WTC11 (cell line): ENCODE measurements at regions not wholly inside any gene's neighbourhood (a gene's known extent, or its start where the extent isn't known, plus 50 kb on each side); places are given as distances from the start of the nearest gene placed in this dataset.

Experiments
- ATAC-seq: fragments of 200-7000 bp; cut with Tn5 transposase; 2 replicates; pipeline ENCODE4 v1.10.0; 2021; ENCODE audit warnings: mild to moderate bottlenecking, moderate library complexity
- CTCF ChIA-PET: fragments of 300-600 bp; sonication (Branson Sonifier 250); formaldehyde crosslinking; loops from one replicate; lab custom pipeline; 2021; ENCODE audit warnings: antibody characterized with exemption; lab: Charles Lee
- POLR2A ChIA-PET: fragments of 350-600 bp; sonication (Branson Sonifier 250); formaldehyde crosslinking; loops from one replicate; lab custom pipeline; 2021; ENCODE audit warnings: antibody characterized with exemption; lab: Charles Lee
- DNase-seq: peaks from one replicate; pipeline ENCODE4 v3.0.0; 2021; ENCODE audit warnings: low spot score
- H3K27ac Mint-ChIP-seq: 2 replicates; pipeline ENCODE4 v1.8.0; 2021; ENCODE audit warnings: mixed read lengths
- H3K27me3 Mint-ChIP-seq: 2 replicates; pipeline ENCODE4 v1.8.0; 2021; ENCODE audit warnings: low read depth, mild to moderate bottlenecking, moderate library complexity, mixed read lengths
- H3K36me3 Mint-ChIP-seq: 2 replicates; pipeline ENCODE4 v1.8.0; 2021; ENCODE audit warnings: mixed read lengths
- H3K4me1 Mint-ChIP-seq: 2 replicates; pipeline ENCODE4 v1.8.0; 2022; ENCODE audit warnings: mixed read lengths
- H3K4me3 Mint-ChIP-seq: 2 replicates; pipeline ENCODE4 v1.8.0; 2021; ENCODE audit warnings: mild to moderate bottlenecking, moderate library complexity, mixed read lengths
- H3K9me3 Mint-ChIP-seq: 2 replicates; pipeline ENCODE4 v1.8.0; 2021; ENCODE audit warnings: mixed read lengths
- ATF3 ChIP-seq: sonication (generic); formaldehyde crosslinking; conservative IDR thresholded peaks from 2 replicates; pipeline ENCODE4 v1.8.1; 2022; ENCODE audit warnings: mild to moderate bottlenecking, missing genetic modification reagents
- CREM ChIP-seq: sonication (generic); formaldehyde crosslinking; IDR thresholded peaks from 2 replicates; pipeline ENCODE4 v1.8.1; 2022; ENCODE audit warnings: mild to moderate bottlenecking, missing genetic modification reagents, moderate library complexity
- E2F5 ChIP-seq: sonication (generic); formaldehyde crosslinking; IDR thresholded peaks from 2 replicates; pipeline ENCODE4 v1.8.1; 2022; ENCODE audit warnings: mild to moderate bottlenecking, moderate library complexity, missing genetic modification reagents
- FOXJ3 ChIP-seq: sonication (generic); formaldehyde crosslinking; IDR thresholded peaks from 2 replicates; pipeline ENCODE4 v1.9.0; 2021; ENCODE audit warnings: missing genetic modification reagents, mild to moderate bottlenecking, borderline replicate concordance
- HMGA2 ChIP-seq: fragments of 250-450 bp; sonication (Bioruptor Pico); IDR thresholded peaks from 2 replicates; pipeline ENCODE4 v1.4.0; 2021; ENCODE audit warnings: mild to moderate bottlenecking, moderate library complexity
- JAZF1 ChIP-seq: fragments of 250-450 bp; sonication (Bioruptor Pico); IDR thresholded peaks from 2 replicates; pipeline ENCODE4 v1.9.0; 2021; ENCODE audit warnings: moderate library complexity, mild to moderate bottlenecking, inconsistent platforms
- MLX ChIP-seq: sonication (generic); formaldehyde crosslinking; IDR thresholded peaks from 2 replicates; pipeline ENCODE4 v1.8.1; 2023; ENCODE audit warnings: mild to moderate bottlenecking, missing genetic modification reagents, moderate library complexity
- NFATC4 ChIP-seq: fragments of 250-450 bp; sonication (Bioruptor Pico); IDR thresholded peaks from 2 replicates; pipeline ENCODE4 v1.9.0; 2021; ENCODE audit warnings: mild to moderate bottlenecking
- SMAD3 ChIP-seq: sonication (generic); formaldehyde crosslinking; IDR thresholded peaks from 2 replicates; pipeline ENCODE4 v1.8.0; 2022; ENCODE audit warnings: missing genetic modification reagents, mild to moderate bottlenecking, borderline replicate concordance
- TCF7 ChIP-seq: sonication (generic); formaldehyde crosslinking; IDR thresholded peaks from 2 replicates; pipeline ENCODE4 v1.8.0; 2022; ENCODE audit warnings: mild to moderate bottlenecking, low read depth, missing genetic modification reagents, moderate library complexity
- TEAD1 ChIP-seq: sonication (generic); formaldehyde crosslinking; IDR thresholded peaks from 2 replicates; pipeline ENCODE4 v1.8.0; 2022; ENCODE audit warnings: mild to moderate bottlenecking, missing genetic modification reagents
- ZMAT4 ChIP-seq: fragments of 250-450 bp; sonication (Bioruptor Pico); IDR thresholded peaks from 2 replicates; pipeline ENCODE4 v1.9.0; 2021; ENCODE audit warnings: mild to moderate bottlenecking
- ZNF263 ChIP-seq: sonication (generic); formaldehyde crosslinking; IDR thresholded peaks from 2 replicates; pipeline ENCODE4 v1.8.1; 2022; ENCODE audit warnings: low read depth, mild to moderate bottlenecking, moderate library complexity, missing genetic modification reagents
- ZNF396 ChIP-seq: fragments of 250-450 bp; sonication (Bioruptor Pico); IDR thresholded peaks from 2 replicates; pipeline ENCODE4 v1.8.0; 2021; ENCODE audit warnings: mild to moderate bottlenecking, moderate library complexity, borderline replicate concordance
- ZNF423 ChIP-seq: fragments of 250-450 bp; sonication (Bioruptor Pico); IDR thresholded peaks from 2 replicates; pipeline ENCODE4 v2.1.2; 2022; ENCODE audit warnings: mild to moderate bottlenecking, moderate library complexity
- ZNF532 ChIP-seq: fragments of 250-450 bp; sonication (Bioruptor Pico); IDR thresholded peaks from 2 replicates; pipeline ENCODE4 v1.9.0; 2021; ENCODE audit warnings: mild to moderate bottlenecking, borderline replicate concordance
- TF ChIP-seq, protein P1 (sequence below): sonication (generic); formaldehyde crosslinking; IDR thresholded peaks from 2 replicates; pipeline ENCODE4 v1.8.0; 2022; ENCODE audit warnings: mild to moderate bottlenecking, missing genetic modification reagents
- TF ChIP-seq, protein P2 (sequence below): sonication (generic); formaldehyde crosslinking; IDR thresholded peaks from 2 replicates; pipeline ENCODE4 v1.8.1; 2023; ENCODE audit warnings: mild to moderate bottlenecking, missing genetic modification reagents
- TF ChIP-seq, protein P3 (sequence below): sonication (generic); formaldehyde crosslinking; IDR thresholded peaks from 2 replicates; pipeline ENCODE4 v1.8.0; 2022; ENCODE audit warnings: mild to moderate bottlenecking, missing genetic modification reagents

DNA sequence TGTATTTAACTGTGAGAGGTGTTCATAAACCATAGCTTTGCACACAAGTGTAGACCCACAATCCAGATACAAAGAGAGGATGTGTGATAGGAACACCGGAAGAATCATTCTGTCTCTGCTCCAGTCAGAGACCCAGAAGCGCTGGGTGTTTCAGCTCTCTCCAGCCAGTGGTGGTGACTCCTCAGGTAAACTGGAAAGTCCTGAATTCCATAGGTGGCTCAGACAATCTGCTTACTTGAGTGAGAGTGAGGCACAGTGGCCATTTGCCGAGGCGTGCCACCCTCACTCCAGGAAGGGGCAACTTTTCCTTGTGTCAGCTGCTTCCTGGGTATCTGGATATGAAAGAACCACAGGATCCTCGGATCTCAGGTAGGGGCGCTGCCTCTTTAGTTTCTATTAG, 171.5 kb downstream of the KCNS3 start (continued):
- TF ChIP-seq ZNF532: no peak
- TF ChIP-seq, protein P1, sequence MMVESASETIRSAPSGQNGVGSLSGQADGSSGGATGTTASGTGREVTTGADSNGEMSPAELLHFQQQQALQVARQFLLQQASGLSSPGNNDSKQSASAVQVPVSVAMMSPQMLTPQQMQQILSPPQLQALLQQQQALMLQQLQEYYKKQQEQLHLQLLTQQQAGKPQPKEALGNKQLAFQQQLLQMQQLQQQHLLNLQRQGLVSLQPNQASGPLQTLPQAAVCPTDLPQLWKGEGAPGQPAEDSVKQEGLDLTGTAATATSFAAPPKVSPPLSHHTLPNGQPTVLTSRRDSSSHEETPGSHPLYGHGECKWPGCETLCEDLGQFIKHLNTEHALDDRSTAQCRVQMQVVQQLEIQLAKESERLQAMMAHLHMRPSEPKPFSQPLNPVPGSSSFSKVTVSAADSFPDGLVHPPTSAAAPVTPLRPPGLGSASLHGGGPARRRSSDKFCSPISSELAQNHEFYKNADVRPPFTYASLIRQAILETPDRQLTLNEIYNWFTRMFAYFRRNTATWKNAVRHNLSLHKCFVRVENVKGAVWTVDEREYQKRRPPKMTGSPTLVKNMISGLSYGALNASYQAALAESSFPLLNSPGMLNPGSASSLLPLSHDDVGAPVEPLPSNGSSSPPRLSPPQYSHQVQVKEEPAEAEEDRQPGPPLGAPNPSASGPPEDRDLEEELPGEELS (CRISPR knock-in tag): no peak
- no peak for TF ChIP-seq TEAD1 (CRISPR knock-in tag)
- TF ChIP-seq TCF7 (CRISPR knock-in tag): no peak
- no peak for TF ChIP-seq JAZF1
- TF ChIP-seq, protein P2, sequence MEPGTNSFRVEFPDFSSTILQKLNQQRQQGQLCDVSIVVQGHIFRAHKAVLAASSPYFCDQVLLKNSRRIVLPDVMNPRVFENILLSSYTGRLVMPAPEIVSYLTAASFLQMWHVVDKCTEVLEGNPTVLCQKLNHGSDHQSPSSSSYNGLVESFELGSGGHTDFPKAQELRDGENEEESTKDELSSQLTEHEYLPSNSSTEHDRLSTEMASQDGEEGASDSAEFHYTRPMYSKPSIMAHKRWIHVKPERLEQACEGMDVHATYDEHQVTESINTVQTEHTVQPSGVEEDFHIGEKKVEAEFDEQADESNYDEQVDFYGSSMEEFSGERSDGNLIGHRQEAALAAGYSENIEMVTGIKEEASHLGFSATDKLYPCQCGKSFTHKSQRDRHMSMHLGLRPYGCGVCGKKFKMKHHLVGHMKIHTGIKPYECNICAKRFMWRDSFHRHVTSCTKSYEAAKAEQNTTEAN (CRISPR knock-in tag): no peak
- TF ChIP-seq HMGA2: no peak

DNA sequence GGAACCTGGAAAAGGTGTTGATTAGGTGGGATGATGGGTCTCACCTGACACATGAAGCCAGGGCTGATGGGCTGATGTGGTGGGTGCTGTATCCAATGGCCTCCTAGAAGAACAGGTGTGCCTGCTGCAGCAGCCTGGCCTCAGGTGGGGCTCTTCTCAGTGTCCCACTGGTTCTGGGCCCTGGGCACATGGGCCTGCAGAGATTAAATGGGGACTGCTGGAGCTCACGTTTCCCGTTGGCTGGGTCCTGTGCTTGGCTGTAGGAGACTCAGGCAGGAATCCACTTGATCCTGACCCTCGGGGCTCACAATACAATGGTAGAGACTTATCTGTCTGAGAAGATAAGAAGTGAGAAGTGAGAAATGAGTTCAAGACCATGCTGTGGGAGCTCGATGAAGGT, 170.9 kb downstream of the KCNS3 start:
- ChIA-PET POLR2A (no interaction called here), CTCF (interaction anchor here (1.4 kb wide), 1 partner anchor 68 kb away, joined by 3 read pairs; no protein-coding TSS in a partner anchor)
- no peaks in the 10 kb centered on the region for H3K27me3 Mint-ChIP-seq
- TF ChIP-seq ATF3 (no peak), ZNF396 (CRISPR knock-in tag) (no peak), MLX (CRISPR knock-in tag) (no peak), NFATC4 (CRISPR knock-in tag) (no peak), CREM (CRISPR knock-in tag) (no peak), SMAD3 (CRISPR knock-in tag) (no peak), ZNF423 (CRISPR knock-in tag) (no peak), JAZF1 (no peak), FOXJ3 (no peak), ZNF263 (no peak), E2F5 (CRISPR knock-in tag) (no peak), ZMAT4 (CRISPR knock-in tag) (no peak)
- TF ChIP-seq, protein P3, sequence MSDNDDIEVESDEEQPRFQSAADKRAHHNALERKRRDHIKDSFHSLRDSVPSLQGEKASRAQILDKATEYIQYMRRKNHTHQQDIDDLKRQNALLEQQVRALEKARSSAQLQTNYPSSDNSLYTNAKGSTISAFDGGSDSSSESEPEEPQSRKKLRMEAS: no peak
- ATAC-seq (no peak), DNase-seq (no peak)
- peaks cover 6% of the 10 kb centered on the region; the same call in 1 of the 2 replicates for H3K36me3 Mint-ChIP-seq
- peaks cover 18% of the 10 kb centered on the region for H3K9me3 Mint-ChIP-seq
- no peaks in the 10 kb centered on the region for H3K4me1 Mint-ChIP-seq
- H3K27ac Mint-ChIP-seq: no peak overlapping the region
- no peak overlapping the region for H3K4me3 Mint-ChIP-seq
